Liver (tissue), 9 donors: ENCODE measurements at regions not wholly inside any gene's neighbourhood (a gene's known extent, or its start where the extent isn't known, plus 50 kb on each side); places are given as distances from the start of the nearest gene placed in this dataset. TPM values are rescaled to one million over a fixed set of nuclear protein-coding genes. Genes with fewer than 3 reads are reported as not detected.
A peak's percentile ranks its signal among the peaks of the same experiment; 100 is the strongest.

Experiments used
- DNase-seq: peaks from one replicate; pipeline ENCODE4 v3.0.0-alpha.2; 2017; ENCODE audit warnings: low spot score
- H3K27ac ChIP-seq, 2 donors: one replicate each; pipeline ENCODE4 v1.7.0; 2013; ENCODE audit warnings: inconsistent platforms in 2 of 2, low read length in 2 of 2, control low read depth in 1 of 2, low read depth in 1 of 2, mild to moderate bottlenecking in 1 of 2
- H3K27me3 ChIP-seq, 4 donors: one replicate each; pipeline versions ENCODE4 v1.6.1 to v1.7.0; 2013; ENCODE audit warnings: low read length in 3 of 4, inconsistent platforms in 1 of 4, mild to moderate bottlenecking in 1 of 4, moderate library complexity in 1 of 4; ENCODE audit not compliant: control insufficient read depth in 4 of 4, insufficient read depth in 4 of 4
- H3K36me3 ChIP-seq, 4 donors: one replicate each; pipeline versions ENCODE4 v1.6.1 to v1.7.0; 2013; ENCODE audit warnings: low read length in 3 of 4, mild to moderate bottlenecking in 3 of 4, low read depth in 1 of 4, moderate library complexity in 1 of 4; ENCODE audit not compliant: control insufficient read depth in 4 of 4, insufficient read depth in 3 of 4
- H3K4me1 ChIP-seq, 4 donors: one replicate each; pipeline versions ENCODE4 v1.6.1 to v1.7.0; 2013; ENCODE audit warnings: low read length in 3 of 4, mild to moderate bottlenecking in 3 of 4, moderate library complexity in 1 of 4; ENCODE audit not compliant: control insufficient read depth in 4 of 4, insufficient read depth in 4 of 4
- H3K4me3 ChIP-seq, 3 donors: one replicate each; pipeline versions ENCODE4 v1.6.1 to v1.7.0; 2013; ENCODE audit warnings: low read length in 3 of 3, control low read depth in 1 of 3, low read depth in 1 of 3, mild to moderate bottlenecking in 1 of 3
- H3K9ac ChIP-seq, 2 donors: one replicate each; pipeline ENCODE4 v1.7.0; 2013; ENCODE audit warnings: low read length in 2 of 2, mild to moderate bottlenecking in 2 of 2, moderate library complexity in 2 of 2, control low read depth in 1 of 2, low read depth in 1 of 2
- H3K9me3 ChIP-seq, 4 donors: one replicate each; pipeline versions ENCODE4 v1.6.1 to v1.7.0; 2013; ENCODE audit warnings: low read length in 3 of 4; ENCODE audit not compliant: control insufficient read depth in 4 of 4
- ATF3 ChIP-seq: IDR thresholded peaks from 2 replicates; pipeline ENCODE4 v1.6.1; 2016; ENCODE audit warnings: antibody characterized with exemption
- CTCF ChIP-seq: fragments of 150-350 bp; IDR thresholded peaks from 2 replicates; pipeline ENCODE4 v1.5.1; 2017; ENCODE audit warnings: improper control_type of control experiment, low read depth, low read length; ENCODE audit not compliant: missing input control
- EGR1 ChIP-seq, 2 donors: IDR thresholded peaks; 2 replicates each; pipeline ENCODE4 v1.6.1; 2016 to 2018; ENCODE audit warnings: antibody characterized with exemption in 2 of 2, low read depth in 2 of 2
- FOXA2 ChIP-seq: IDR thresholded peaks from 2 replicates; pipeline ENCODE4 v1.6.1; 2016; ENCODE audit warnings: antibody characterized with exemption
- GABPA ChIP-seq, 2 donors: IDR thresholded peaks in 1 of 2; conservative IDR thresholded peaks in 1 of 2; 2 replicates each; pipeline ENCODE4 v1.6.1; 2016; ENCODE audit warnings: antibody characterized with exemption in 2 of 2, mild to moderate bottlenecking in 1 of 2, moderate library complexity in 1 of 2
- HNF4A ChIP-seq, 2 donors: conservative IDR thresholded peaks; 2 replicates each; pipeline ENCODE4 v1.6.1; 2016; ENCODE audit warnings: antibody characterized with exemption in 2 of 2, mild to moderate bottlenecking in 2 of 2
- HNF4G ChIP-seq: IDR thresholded peaks from 2 replicates; pipeline ENCODE4 v1.6.1; 2016; ENCODE audit warnings: antibody characterized with exemption
- JUND ChIP-seq, 2 donors: IDR thresholded peaks; 2 replicates each; pipeline ENCODE4 v1.6.1; 2016; ENCODE audit warnings: antibody characterized with exemption in 2 of 2
- MAX ChIP-seq: IDR thresholded peaks from 2 replicates; pipeline ENCODE4 v1.6.1; 2016; ENCODE audit warnings: antibody characterized with exemption
- NR2F2 ChIP-seq: IDR thresholded peaks from 2 replicates; pipeline ENCODE4 v1.6.1; 2016; ENCODE audit warnings: antibody characterized with exemption
- RAD21 ChIP-seq, 2 donors: IDR thresholded peaks; 2 replicates each; pipeline ENCODE4 v1.6.1; 2016; ENCODE audit warnings: antibody characterized with exemption in 2 of 2, mild to moderate bottlenecking in 2 of 2
- RXRA ChIP-seq, 2 donors: IDR thresholded peaks; 2 replicates each; pipeline ENCODE4 v1.6.1; 2017 to 2018; ENCODE audit warnings: antibody characterized with exemption in 2 of 2, mild to moderate bottlenecking in 1 of 2
- SP1 ChIP-seq: IDR thresholded peaks from 2 replicates; pipeline ENCODE4 v1.6.1; 2018; ENCODE audit warnings: antibody characterized with exemption, mild to moderate bottlenecking
- ZBTB33 ChIP-seq: IDR thresholded peaks from 2 replicates; pipeline ENCODE4 v1.6.1; 2016; ENCODE audit warnings: antibody characterized with exemption
- WGBS: extraction: QIAGEN DNeasy Blood & Tissue Kit; methylation state at CpG from one replicate; pipeline ENCODE4 v1.1.7; 2013; 5-methylcytosine and 5-hydroxymethylcytosine counted together
- small RNA-seq: library from RNA; depleted of rRNA; stranded (forward); fragments of <200 nt; gene quantifications from one replicate; pipeline ENCODE3, GENCODE V24; 2014
- donor health status: healthy.
- donor health status: healthy.
- donor health status: healthy.
- donor health status: healthy.
- donor health status: healthy.

GRCh38 chr11:59265735-59266134, 53.0 kb upstream of the MPEG1 start:
- no peak for TF ChIP-seq SP1
- TF ChIP-seq ZBTB33: no peak
- TF ChIP-seq MAX: no peak
- no peak for TF ChIP-seq FOXA2
- no peak for TF ChIP-seq GABPA (IDR thresholded peaks at IDR 0.05 in 1 of 2, conservative IDR thresholded peaks at IDR 0.05 in 1 of 2)
- TF ChIP-seq RAD21 (IDR thresholded peaks at IDR 0.05): no peak
- no peak for TF ChIP-seq HNF4A (conservative IDR thresholded peaks at IDR 0.05)
- no peak for TF ChIP-seq EGR1 (IDR thresholded peaks at IDR 0.05; ENCODE audit: low read depth in 2 of 2)
- TF ChIP-seq HNF4G: no peak
- WGBS: 76% methylated on average over 1 of the region's 1 CpG
- no peak overlapping the region for H3K27ac ChIP-seq
- H3K4me3 ChIP-seq: no peak overlapping the region
- no peak for DNase-seq
- H3K36me3 ChIP-seq: no peaks in the 10 kb centered on the region
- H3K9me3 ChIP-seq: no peaks in the 10 kb centered on the region
- H3K9ac ChIP-seq: no peak overlapping the region
- H3K4me1 ChIP-seq: peaks cover 0 to 6% (median 2%) of the 10 kb centered on the region in 4 donors
- no peaks in the 10 kb centered on the region for H3K27me3 ChIP-seq

GRCh38 chr11:59264736-59265135, 52.0 kb upstream of the MPEG1 start:
- Histone ChIP-seq H3K4me3 (no peak overlapping the region), H3K27me3 (no peaks in the 10 kb centered on the region), H3K36me3 (no peaks in the 10 kb centered on the region), H3K4me1 (peaks cover 0 to 6% (median 2%) of the 10 kb centered on the region in 4 donors), H3K9ac (no peak overlapping the region), H3K27ac (no peak overlapping the region), H3K9me3 (no peaks in the 10 kb centered on the region)
- 92% methylated on average over 8 of the region's 8 CpGs for WGBS
- no peak for DNase-seq
- TF ChIP-seq NR2F2 (no peak), SP1 (no peak), RXRA (IDR thresholded peaks at IDR 0.05) (no peak), HNF4G (no peak), JUND (IDR thresholded peaks at IDR 0.05) (no peak)

- Histone ChIP-seq H3K9me3 (no peaks in the 10 kb centered on the region), H3K9ac (no peak overlapping the region), H3K27me3 (no peaks in the 10 kb centered on the region), H3K4me1 (peaks cover 0 to 6% (median 2%) of the 10 kb centered on the region in 4 donors), H3K27ac (no peak overlapping the region), H3K36me3 (no peaks in the 10 kb centered on the region), H3K4me3 (no peak overlapping the region)
- peak; percentile 92 to 97 for TF ChIP-seq RAD21 (IDR thresholded peaks at IDR 0.05)
- no peak for TF ChIP-seq ATF3
- TF ChIP-seq CTCF: peak; percentile 63
- DNase-seq: no peak
- WGBS: 81% methylated on average over 9 of the region's 9 CpGs
Measured at GRCh38 chr11:59263225-59263894, 50.6 kb upstream of the MPEG1 start.

Small RNAs in the stretch of these regions (small RNA-seq; reads per million reads assigned to genes)
- gene RN7SL435P: not detected
